GM12878 (cell line): ENCODE measurements at regions not wholly inside any gene's neighbourhood (a gene's known extent, or its start where the extent isn't known, plus 50 kb on each side); places are given as distances from the start of the nearest gene placed in this dataset.

ENCODE experiments used
- CHD4 ChIP-seq: fragments of 200-600 bp; sonication (generic); IDR thresholded peaks from 2 replicates; pipeline ENCODE4 v1.6.1; 2016; ENCODE audit warnings: mild to moderate bottlenecking
- CTCF ChIP-seq, 3 experiments: IDR thresholded peaks in 2 of 3; conservative IDR thresholded peaks in 1 of 3; 2 replicates each; pipeline ENCODE4 v1.5.1; 2011; ENCODE audit warnings: low read depth in 3 of 3, low read length in 3 of 3, mild to moderate bottlenecking in 3 of 3, control low read depth in 2 of 3, moderate library complexity in 2 of 3, inconsistent platforms in 1 of 3, mixed read lengths in 1 of 3; ENCODE audit not compliant: control insufficient read depth in 2 of 3, insufficient read depth in 1 of 3; ENCODE audit errors: extremely low read depth in 1 of 3
- EZH2 ChIP-seq: IDR thresholded peaks from 2 replicates; pipeline ENCODE4 v1.6.1; 2012; ENCODE audit warnings: low read depth, mild to moderate bottlenecking, control low read depth, inconsistent platforms, low read length, borderline replicate concordance; ENCODE audit not compliant: control insufficient read depth
- JUND ChIP-seq: IDR thresholded peaks from 2 replicates; pipeline ENCODE4 v1.6.1; 2012; ENCODE audit warnings: low read depth, mild to moderate bottlenecking, low read length, improper control_type of control experiment, moderate library complexity
- POLR2A ChIP-seq: IDR thresholded peaks from 2 replicates; pipeline ENCODE4 v1.6.1; 2011; ENCODE audit warnings: low read depth, mild to moderate bottlenecking, low read length
- RAD51 ChIP-seq: fragments of 450-650 bp; IDR thresholded peaks from 2 replicates; pipeline ENCODE4 v1.6.1; 2016; ENCODE audit warnings: moderate library complexity, mild to moderate bottlenecking, inconsistent platforms
- REST ChIP-seq: IDR thresholded peaks from 2 replicates; pipeline ENCODE4 v1.6.1; 2012; ENCODE audit warnings: mild to moderate bottlenecking, low read depth, low read length
- SMAD1 ChIP-seq: fragments of 450-650 bp; IDR thresholded peaks from 2 replicates; pipeline ENCODE4 v1.6.1; 2018; ENCODE audit warnings: mild to moderate bottlenecking, low read depth; ENCODE audit not compliant: partially characterized antibody
- STAT3 ChIP-seq: IDR thresholded peaks from 2 replicates; pipeline ENCODE4 v1.6.1; 2011; ENCODE audit warnings: low read depth, low read length, improper control_type of control experiment

GRCh38 chr10:85157206-85157605, 828.8 kb downstream of the CCSER2 start:
- TF ChIP-seq CTCF (IDR thresholded peaks at IDR 0.05 in 2 of 3, conservative IDR thresholded peaks at IDR 0.05 in 1 of 3; ENCODE audit: control insufficient read depth in 2 of 3, extremely low read depth in 1 of 3, insufficient read depth in 1 of 3, low read depth in 3 of 3, low read length in 3 of 3) (no peak), SMAD1 (no peak), EZH2 (no peak), CHD4 (no peak), RAD51 (no peak), JUND (no peak), POLR2A (no peak), REST (no peak), STAT3 (no peak)
